ENCODE measurements at regions not wholly inside any gene's neighbourhood (a gene's known extent, or its start where the extent isn't known, plus 50 kb on each side); places are given as distances from the start of the nearest gene placed in this dataset.

DNA sequence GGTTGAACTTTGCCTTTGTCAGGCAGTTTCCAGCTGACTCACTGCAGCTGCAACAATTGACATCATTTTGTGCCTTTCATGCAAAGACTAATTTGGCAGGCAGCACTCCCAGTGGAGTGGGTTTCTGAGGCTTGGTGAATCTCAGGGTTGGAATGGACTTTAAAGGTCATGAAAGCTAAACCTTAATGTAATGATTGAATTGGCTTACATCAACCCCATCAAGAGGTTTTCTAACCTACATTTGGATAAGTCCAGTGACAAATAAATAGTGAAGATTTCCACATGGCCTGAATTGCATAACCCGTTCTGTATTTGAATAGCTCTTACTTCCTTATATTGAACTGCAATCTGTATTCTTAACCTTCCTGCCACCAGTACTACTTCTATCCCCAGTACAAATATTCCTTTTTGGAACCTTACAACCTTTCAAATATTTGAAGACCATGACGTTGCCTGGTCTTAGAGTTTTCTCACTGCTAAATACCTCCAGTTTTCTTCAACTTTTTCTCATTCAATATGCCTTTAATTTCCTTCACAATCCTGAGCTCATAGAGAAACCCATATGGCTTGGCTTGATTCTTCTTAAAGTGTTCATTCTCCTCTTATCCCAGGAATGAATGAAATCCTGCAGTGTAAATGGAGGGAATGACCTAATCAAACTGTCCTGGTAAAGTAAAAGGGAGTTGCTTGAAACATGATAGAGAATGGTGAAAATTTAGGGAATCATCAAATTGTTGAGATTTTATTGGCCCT, 168.1 kb upstream of the NOVA1 start:
- no peaks in the 10 kb centered on the region for H3K27me3 Mint-ChIP-seq
- Histone ChIP-seq H3K27me3 (replicated peaks in 1 of 4; ENCODE audit: control extremely low read depth in 1 of 4, control insufficient read depth in 3 of 4, insufficient read depth in 4 of 4, low read length in 3 of 4) (no peaks in the 10 kb centered on the region), H3K4me2 (replicated peaks; ENCODE audit: low read depth, low read length, poor library complexity, severe bottlenecking) (no peak overlapping the region), H3K9ac (ENCODE audit: low read length) (no peak overlapping the region), H3K4me1 (ENCODE audit: control insufficient read depth in 2 of 2, insufficient read depth in 2 of 2, low read length in 2 of 2) (no peaks in the 10 kb centered on the region), H3K4me3 (ENCODE audit: control extremely low read depth in 1 of 5, extremely low read depth in 1 of 5, insufficient read depth in 1 of 5, low read depth in 2 of 5, low read length in 4 of 5) (no peak overlapping the region), H2AFZ (ENCODE audit: insufficient read depth, low read depth, low read length, poor library complexity, severe bottlenecking) (no peak overlapping the region), H4K20me1 (ENCODE audit: control insufficient read depth, insufficient read depth, low read length, poor library complexity, severe bottlenecking) (no peaks in the 10 kb centered on the region), H3K27ac (ENCODE audit: low read length in 2 of 2) (no peak overlapping the region), H3K9me3 (ENCODE audit: control extremely low read depth in 1 of 3, control insufficient read depth in 2 of 3, insufficient read depth in 1 of 3, low read length in 2 of 3) (no peaks in the 10 kb centered on the region), H3K36me3 (replicated peaks in 1 of 2; ENCODE audit: control extremely low read depth in 1 of 2, control insufficient read depth in 1 of 2, extremely low read depth in 1 of 2, insufficient read depth in 2 of 2, low read length in 1 of 2) (no peaks in the 10 kb centered on the region), H3K79me2 (ENCODE audit: control insufficient read depth, insufficient read depth, low read length) (no peaks in the 10 kb centered on the region)
- H3K4me3 Mint-ChIP-seq, result no peak overlapping the region
- no peaks in the 10 kb centered on the region for H3K4me1 Mint-ChIP-seq
- TF ChIP-seq CTCF (IDR thresholded peaks at IDR 0.05) (no peak), EZH2 (IDR thresholded peaks at IDR 0.05; ENCODE audit: borderline replicate concordance, insufficient read depth, low read depth, low read length, poor library complexity, severe bottlenecking) (no peak)
- no peak for DNase-seq
- WGBS (ENCODE audit: insufficient coverage), result 50% methylated on average over 2 of the region's 2 CpGs
- no peak for ATAC-seq (ENCODE audit: low read depth)
- intact Hi-C loops (cut with micrococcal nuclease), result no loop called here
- CTCF ChIA-PET, result no interaction called here
- H3K27ac Mint-ChIP-seq, result no peak overlapping the region
- POLR2A ChIA-PET, result no interaction called here
- H3K9me3 Mint-ChIP-seq (ENCODE audit: insufficient read depth), result no peaks in the 10 kb centered on the region

DNA sequence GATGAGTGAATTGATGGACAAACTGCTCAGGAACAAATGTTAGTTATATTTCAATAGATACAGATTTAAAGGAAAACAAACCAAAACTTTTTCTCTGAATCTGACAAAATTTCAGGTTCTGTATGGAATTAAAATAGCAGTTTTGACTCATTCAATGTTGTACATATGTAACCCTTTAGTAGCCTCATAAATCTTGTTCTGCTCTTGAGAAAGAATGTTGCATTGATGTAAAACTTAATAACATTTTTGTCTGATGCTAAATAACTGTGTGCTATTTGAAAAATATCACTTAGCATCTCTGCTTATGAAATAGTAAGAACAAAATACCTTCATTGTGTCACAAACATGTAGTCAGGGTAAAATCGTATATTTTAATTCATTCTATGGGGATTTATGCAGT, 168.9 kb upstream of the NOVA1 start:
- Mint-ChIP-seq H3K4me3 (no peak overlapping the region), H3K4me1 (no peaks in the 10 kb centered on the region), H3K27me3 (no peaks in the 10 kb centered on the region), H3K9me3 (ENCODE audit: insufficient read depth) (no peaks in the 10 kb centered on the region), H3K27ac (no peak overlapping the region)
- Histone ChIP-seq H3K36me3 (replicated peaks in 1 of 2; ENCODE audit: control extremely low read depth in 1 of 2, control insufficient read depth in 1 of 2, extremely low read depth in 1 of 2, insufficient read depth in 2 of 2, low read length in 1 of 2) (no peaks in the 10 kb centered on the region), H3K9ac (ENCODE audit: low read length) (no peak overlapping the region), H3K27me3 (replicated peaks in 1 of 4; ENCODE audit: control extremely low read depth in 1 of 4, control insufficient read depth in 3 of 4, insufficient read depth in 4 of 4, low read length in 3 of 4) (no peaks in the 10 kb centered on the region), H3K4me2 (replicated peaks; ENCODE audit: low read depth, low read length, poor library complexity, severe bottlenecking) (no peak overlapping the region), H4K20me1 (ENCODE audit: control insufficient read depth, insufficient read depth, low read length, poor library complexity, severe bottlenecking) (no peaks in the 10 kb centered on the region), H3K79me2 (ENCODE audit: control insufficient read depth, insufficient read depth, low read length) (no peaks in the 10 kb centered on the region), H3K4me3 (ENCODE audit: control extremely low read depth in 1 of 5, extremely low read depth in 1 of 5, insufficient read depth in 1 of 5, low read depth in 2 of 5, low read length in 4 of 5) (no peak overlapping the region), H3K27ac (ENCODE audit: low read length in 2 of 2) (no peak overlapping the region), H2AFZ (ENCODE audit: insufficient read depth, low read depth, low read length, poor library complexity, severe bottlenecking) (no peak overlapping the region), H3K9me3 (ENCODE audit: control extremely low read depth in 1 of 3, control insufficient read depth in 2 of 3, insufficient read depth in 1 of 3, low read length in 2 of 3) (no peaks in the 10 kb centered on the region), H3K4me1 (ENCODE audit: control insufficient read depth in 2 of 2, insufficient read depth in 2 of 2, low read length in 2 of 2) (no peaks in the 10 kb centered on the region)
- no peak for ATAC-seq (ENCODE audit: low read depth)
- TF ChIP-seq EZH2 (IDR thresholded peaks at IDR 0.05; ENCODE audit: borderline replicate concordance, insufficient read depth, low read depth, low read length, poor library complexity, severe bottlenecking), result no peak
- no peak for TF ChIP-seq CTCF (IDR thresholded peaks at IDR 0.05)
- DNase-seq, result no peak
- intact Hi-C loops (cut with micrococcal nuclease), result no loop called here
- CTCF ChIA-PET, result no interaction called here
- WGBS (ENCODE audit: insufficient coverage), result no CpG with 5 or more reads among the region's 1 CpG
- POLR2A ChIA-PET, result no interaction called here
